SK-N-MC (cell line): ENCODE measurements at regions not wholly inside any gene's neighbourhood (a gene's known extent, or its start where the extent isn't known, plus 50 kb on each side); places are given as distances from the start of the nearest gene placed in this dataset.

Experiments used
- DNase-seq: peaks from one replicate; pipeline ENCODE4 v3.0.0-alpha.2; 2011; ENCODE audit warnings: low read depth, low spot score
- H3K27ac ChIP-seq: fragments of 200-600 bp; sonication (generic); 2 replicates; pipeline ENCODE4 v1.5.1; 2016; ENCODE audit warnings: mixed run types
- H3K36me3 ChIP-seq: fragments of 200-600 bp; sonication (generic); 2 replicates; pipeline ENCODE4 v1.6.1; 2017; ENCODE audit warnings: antibody characterized with exemption, low read length, mixed read lengths; ENCODE audit not compliant: insufficient read depth
- H3K4me3 ChIP-seq: fragments of 200-600 bp; sonication (generic); 2 replicates; pipeline ENCODE4 v1.5.1; 2016
- H3K9ac ChIP-seq: fragments of 200-600 bp; sonication (generic); 2 replicates; pipeline ENCODE4 v1.8.0; 2017; ENCODE audit warnings: mixed run types, mixed read lengths; ENCODE audit not compliant: insufficient read length
- H3K9me3 ChIP-seq: fragments of 200-600 bp; sonication (generic); 2 replicates; pipeline ENCODE4 v1.6.1; 2017; ENCODE audit warnings: low read depth, mild to moderate bottlenecking, antibody characterized with exemption, low read length, moderate library complexity, mixed read lengths
- EZH2 ChIP-seq: fragments of 200-600 bp; sonication (generic); IDR thresholded peaks from one replicate; pipeline ENCODE4 v1.6.1; 2017; ENCODE audit warnings: antibody characterized with exemption
- FOXP2 ChIP-seq: optimal IDR thresholded peaks from 2 replicates; pipeline ENCODE3; 2011; ENCODE audit warnings: mild to moderate bottlenecking, moderate library complexity; ENCODE audit not compliant: insufficient read depth; ENCODE audit errors: extremely low read length, control extremely low read depth
- POLR2AphosphoS5 ChIP-seq: IDR thresholded peaks from 2 replicates; pipeline ENCODE4 v1.6.1; 2012; ENCODE audit warnings: mild to moderate bottlenecking, low read depth, low read length, borderline replicate concordance

DNA sequence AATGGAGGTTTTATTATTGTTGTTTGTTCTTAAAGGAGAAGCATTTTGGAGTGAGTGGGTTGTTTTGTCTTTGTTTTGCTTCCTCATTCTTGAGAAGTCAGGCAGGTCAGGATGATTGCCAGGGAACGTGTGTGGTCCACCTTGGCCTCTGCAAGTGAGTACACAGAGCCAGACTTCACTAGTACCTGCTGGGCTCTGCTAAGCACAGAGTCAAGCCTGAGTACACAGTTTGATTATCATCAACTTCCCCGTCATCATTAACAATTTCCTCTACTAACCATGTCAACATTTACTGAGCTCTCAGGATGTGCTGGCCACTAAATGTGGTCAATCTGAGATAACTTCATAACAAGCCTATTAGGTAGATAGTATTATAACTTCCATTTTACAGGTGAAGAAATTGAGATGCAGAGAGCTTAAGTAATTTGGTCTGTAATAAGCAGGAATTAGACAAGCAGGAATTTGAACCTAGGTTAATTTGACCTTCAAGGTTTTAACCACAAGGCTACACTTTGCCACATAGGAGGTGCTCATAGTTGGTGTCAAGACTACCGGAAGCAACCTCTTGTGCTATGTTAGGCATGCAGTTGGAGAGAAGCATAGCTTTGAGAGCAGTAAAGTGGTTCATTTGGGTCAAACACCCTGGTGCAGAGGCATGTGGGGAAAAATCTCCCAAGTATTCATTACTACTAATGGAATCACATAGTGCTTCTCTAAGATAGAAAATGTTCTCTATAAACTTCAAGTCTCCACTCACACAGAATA is 178.3 kb downstream of the NUAK1 start:
- no peak for DNase-seq
- Histone ChIP-seq H3K9ac (no peak overlapping the region), H3K27ac (no peak overlapping the region), H3K9me3 (no peaks in the 10 kb centered on the region), H3K36me3 (no peaks in the 10 kb centered on the region), H3K4me3 (no peak overlapping the region)
- no peak for TF ChIP-seq EZH2
- TF ChIP-seq POLR2AphosphoS5 = no peak
- no peak for TF ChIP-seq FOXP2

- no peaks in the 10 kb centered on the region for H3K36me3 ChIP-seq
These were observed 176.7 kb downstream of the NUAK1 start for GRCh38 chr12:105961821-105962671.

GRCh38 chr12:105967038-105967776 is 171.5 kb downstream of the NUAK1 start:
- no peak overlapping the region for H3K9ac ChIP-seq
- no peaks in the 10 kb centered on the region for H3K9me3 ChIP-seq
- H3K4me3 ChIP-seq = no peak overlapping the region
- H3K27ac ChIP-seq = no peak overlapping the region
- DNase-seq = no peak
- TF ChIP-seq POLR2AphosphoS5 (no peak), FOXP2 (no peak)
- H3K36me3 ChIP-seq = no peaks in the 10 kb centered on the region

More at GRCh38 chr12:105961821-105962671, 176.7 kb downstream of the NUAK1 start:
- DNase-seq = no peak
- Histone ChIP-seq H3K9me3 (no peaks in the 10 kb centered on the region), H3K9ac (no peak overlapping the region), H3K27ac (no peak overlapping the region), H3K4me3 (no peak overlapping the region)
- no peak for TF ChIP-seq EZH2
- no peak for TF ChIP-seq POLR2AphosphoS5
- no peak for TF ChIP-seq FOXP2

DNA sequence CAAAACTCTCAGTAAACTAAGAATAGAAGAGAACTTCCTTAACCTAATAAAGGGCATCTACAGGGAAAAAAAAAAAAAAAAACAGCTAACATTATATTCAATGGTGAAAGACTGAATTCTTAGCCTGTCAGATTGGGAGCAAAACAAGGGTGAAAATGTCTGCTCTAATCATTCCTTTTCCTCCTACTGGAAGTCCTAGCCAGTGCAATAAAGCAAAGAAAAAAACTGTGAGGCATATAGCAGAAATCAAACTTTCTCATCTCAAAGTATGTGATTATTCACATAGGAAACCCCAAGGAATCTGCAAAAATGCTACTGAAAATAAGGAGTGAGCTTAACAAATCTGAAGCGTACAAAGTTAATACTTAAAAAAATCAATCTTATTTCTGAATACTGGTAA is 170.7 kb downstream of the NUAK1 start:
- Histone ChIP-seq H3K4me3 (no peak overlapping the region), H3K9me3 (no peaks in the 10 kb centered on the region), H3K9ac (no peak overlapping the region), H3K36me3 (no peaks in the 10 kb centered on the region), H3K27ac (no peak overlapping the region)
- no peak for TF ChIP-seq EZH2
- no peak for TF ChIP-seq POLR2AphosphoS5
- TF ChIP-seq FOXP2 = no peak
- no peak for DNase-seq

GRCh38 chr12:105970885-105971284 is 167.9 kb downstream of the NUAK1 start:
- Histone ChIP-seq H3K36me3 (no peaks in the 10 kb centered on the region), H3K27ac (no peak overlapping the region), H3K9me3 (no peaks in the 10 kb centered on the region), H3K9ac (no peak overlapping the region), H3K4me3 (no peak overlapping the region)
- DNase-seq = no peak
- TF ChIP-seq FOXP2 (no peak), EZH2 (no peak), POLR2AphosphoS5 (no peak)

- Histone ChIP-seq H3K9me3 (no peaks in the 10 kb centered on the region), H3K4me3 (no peak overlapping the region), H3K27ac (no peak overlapping the region), H3K9ac (no peak overlapping the region), H3K36me3 (no peaks in the 10 kb centered on the region)
- DNase-seq = no peak
- TF ChIP-seq FOXP2 (no peak), EZH2 (no peak), POLR2AphosphoS5 (no peak)
These were observed 164.0 kb downstream of the NUAK1 start for GRCh38 chr12:105974738-105975137.

- no peak for DNase-seq
- TF ChIP-seq POLR2AphosphoS5 (no peak), EZH2 (no peak), FOXP2 (no peak)
- H3K9me3 ChIP-seq = no peaks in the 10 kb centered on the region
- no peak overlapping the region for H3K9ac ChIP-seq
- H3K27ac ChIP-seq = no peak overlapping the region
- no peaks in the 10 kb centered on the region for H3K36me3 ChIP-seq
- no peak overlapping the region for H3K4me3 ChIP-seq
These were observed 163.4 kb downstream of the NUAK1 start for GRCh38 chr12:105975351-105975750.

GRCh38 chr12:105977236-105977635 is 161.5 kb downstream of the NUAK1 start:
- no peaks in the 10 kb centered on the region for H3K36me3 ChIP-seq
- H3K27ac ChIP-seq = no peak overlapping the region
- no peak for DNase-seq

More at GRCh38 chr12:105977236-105977635, 161.5 kb downstream of the NUAK1 start:
- Histone ChIP-seq H3K9me3 (no peaks in the 10 kb centered on the region), H3K4me3 (no peak overlapping the region), H3K9ac (no peak overlapping the region)
- TF ChIP-seq FOXP2 (no peak), POLR2AphosphoS5 (no peak)
